GM12878 (cell line): ENCODE measurements at regions not wholly inside any gene's neighbourhood (a gene's known extent, or its start where the extent isn't known, plus 50 kb on each side); places are given as distances from the start of the nearest gene placed in this dataset.

Experiments
- CREB1 ChIP-seq: IDR thresholded peaks from 2 replicates; pipeline ENCODE4 v1.6.1; 2012; ENCODE audit warnings: low read depth, mild to moderate bottlenecking, inconsistent platforms
- ESRRA ChIP-seq: IDR thresholded peaks from 2 replicates; pipeline ENCODE4 v1.6.1; 2012; ENCODE audit warnings: mild to moderate bottlenecking, low read length, improper control_type of control experiment
- GABPA ChIP-seq: IDR thresholded peaks from 2 replicates; pipeline ENCODE4 v1.6.1; 2014; ENCODE audit warnings: antibody characterized with exemption, low read depth, mild to moderate bottlenecking, inconsistent platforms
- MYC ChIP-seq: IDR thresholded peaks from 2 replicates; pipeline ENCODE4 v1.6.1; 2011; ENCODE audit warnings: mild to moderate bottlenecking, low read length, moderate library complexity, inconsistent platforms; ENCODE audit not compliant: insufficient read depth, insufficient replicate concordance, insufficient read length, severe bottlenecking
- YBX1 ChIP-seq: fragments of 450-650 bp; IDR thresholded peaks from 2 replicates; pipeline ENCODE4 v1.6.1; 2016; ENCODE audit warnings: antibody characterized with exemption
- TF ChIP-seq, protein P1 (sequence below), 3 experiments: IDR thresholded peaks in 2 of 3; conservative IDR thresholded peaks in 1 of 3; 2 replicates each; pipeline ENCODE4 v1.5.1; 2011; ENCODE audit warnings: low read depth in 3 of 3, low read length in 3 of 3, mild to moderate bottlenecking in 3 of 3, control low read depth in 2 of 3, moderate library complexity in 2 of 3, inconsistent platforms in 1 of 3, mixed read lengths in 1 of 3; ENCODE audit not compliant: control insufficient read depth in 2 of 3, insufficient read depth in 1 of 3; ENCODE audit errors: extremely low read depth in 1 of 3
- TF ChIP-seq, protein P2 (sequence below): fragments of 450-650 bp; IDR thresholded peaks from 2 replicates; pipeline ENCODE4 v1.6.1; 2014; ENCODE audit warnings: mild to moderate bottlenecking

DNA sequence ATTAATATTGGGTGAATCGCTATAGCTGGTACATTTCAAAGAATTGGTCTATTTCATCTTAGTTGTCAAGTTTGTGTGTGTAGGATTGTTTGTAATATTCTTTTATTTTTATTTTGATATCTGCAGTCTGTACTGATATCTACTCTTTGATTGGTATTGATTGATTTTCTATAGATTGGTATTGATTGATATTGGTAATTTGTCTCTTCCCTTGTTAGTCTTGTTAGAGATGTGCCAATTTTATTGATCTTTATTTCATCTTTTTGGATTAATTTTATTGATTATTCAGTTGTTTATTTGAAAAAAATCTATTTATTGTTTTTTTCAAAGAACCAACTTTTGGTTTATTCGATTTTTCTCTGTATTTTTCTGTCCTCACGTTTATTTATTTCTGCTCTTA lies 61.4 kb downstream of the TM2D3 start:
- TF ChIP-seq, protein P1, sequence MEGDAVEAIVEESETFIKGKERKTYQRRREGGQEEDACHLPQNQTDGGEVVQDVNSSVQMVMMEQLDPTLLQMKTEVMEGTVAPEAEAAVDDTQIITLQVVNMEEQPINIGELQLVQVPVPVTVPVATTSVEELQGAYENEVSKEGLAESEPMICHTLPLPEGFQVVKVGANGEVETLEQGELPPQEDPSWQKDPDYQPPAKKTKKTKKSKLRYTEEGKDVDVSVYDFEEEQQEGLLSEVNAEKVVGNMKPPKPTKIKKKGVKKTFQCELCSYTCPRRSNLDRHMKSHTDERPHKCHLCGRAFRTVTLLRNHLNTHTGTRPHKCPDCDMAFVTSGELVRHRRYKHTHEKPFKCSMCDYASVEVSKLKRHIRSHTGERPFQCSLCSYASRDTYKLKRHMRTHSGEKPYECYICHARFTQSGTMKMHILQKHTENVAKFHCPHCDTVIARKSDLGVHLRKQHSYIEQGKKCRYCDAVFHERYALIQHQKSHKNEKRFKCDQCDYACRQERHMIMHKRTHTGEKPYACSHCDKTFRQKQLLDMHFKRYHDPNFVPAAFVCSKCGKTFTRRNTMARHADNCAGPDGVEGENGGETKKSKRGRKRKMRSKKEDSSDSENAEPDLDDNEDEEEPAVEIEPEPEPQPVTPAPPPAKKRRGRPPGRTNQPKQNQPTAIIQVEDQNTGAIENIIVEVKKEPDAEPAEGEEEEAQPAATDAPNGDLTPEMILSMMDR (IDR thresholded peaks at IDR 0.05 in 2 of 3, conservative IDR thresholded peaks at IDR 0.05 in 1 of 3; ENCODE audit: control insufficient read depth in 2 of 3, extremely low read depth in 1 of 3, insufficient read depth in 1 of 3, low read depth in 3 of 3, low read length in 3 of 3): no peak
- no peak for TF ChIP-seq MYC
- no peak for TF ChIP-seq YBX1
- no peak for TF ChIP-seq CREB1
- TF ChIP-seq, protein P2, sequence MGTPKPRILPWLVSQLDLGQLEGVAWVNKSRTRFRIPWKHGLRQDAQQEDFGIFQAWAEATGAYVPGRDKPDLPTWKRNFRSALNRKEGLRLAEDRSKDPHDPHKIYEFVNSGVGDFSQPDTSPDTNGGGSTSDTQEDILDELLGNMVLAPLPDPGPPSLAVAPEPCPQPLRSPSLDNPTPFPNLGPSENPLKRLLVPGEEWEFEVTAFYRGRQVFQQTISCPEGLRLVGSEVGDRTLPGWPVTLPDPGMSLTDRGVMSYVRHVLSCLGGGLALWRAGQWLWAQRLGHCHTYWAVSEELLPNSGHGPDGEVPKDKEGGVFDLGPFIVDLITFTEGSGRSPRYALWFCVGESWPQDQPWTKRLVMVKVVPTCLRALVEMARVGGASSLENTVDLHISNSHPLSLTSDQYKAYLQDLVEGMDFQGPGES: no peak
- no peak for TF ChIP-seq ESRRA
- TF ChIP-seq GABPA: no peak
